GM18870 (cell line): ENCODE measurements at regions not wholly inside any gene's neighbourhood (a gene's known extent, or its start where the extent isn't known, plus 50 kb on each side); places are given as distances from the start of the nearest gene placed in this dataset.
"Not testable (repeated sequence)": the region's sequence is repeated elsewhere in the genome, so short reads cannot be mapped to it uniquely, and the experiment has no call there.

Source experiments
- ATAC-seq: cut with Tn5 transposase; IDR thresholded peaks from one replicate; pipeline ENCODE4 v1.9.1; 2021; ENCODE audit warnings: moderate library complexity; ENCODE audit not compliant: unreplicated experiment

- ATAC-seq = no peak
Measured at GRCh38 chr1:229139331-229140118, 131.4 kb upstream of the RAB4A start.

- ATAC-seq = no peak
Measured at GRCh38 chr1:229140119-229140396, 130.9 kb upstream of the RAB4A start.

GRCh38 chr1:229141271-229141670 lies 129.6 kb upstream of the RAB4A start:
- no peak for ATAC-seq

GRCh38 chr1:229141689-229142377 lies 129.1 kb upstream of the RAB4A start:
- no peak for ATAC-seq

GRCh38 chr1:229142471-229142870 lies 128.4 kb upstream of the RAB4A start:
- no peak for ATAC-seq

- ATAC-seq = no peak
Measured at GRCh38 chr1:229146647-229147046, 124.3 kb upstream of the RAB4A start.

GRCh38 chr1:229147072-229147471 lies 123.8 kb upstream of the RAB4A start:
- no peak for ATAC-seq

GRCh38 chr1:229148041-229148671 lies 122.8 kb upstream of the RAB4A start:
- ATAC-seq = no peak

- no peak for ATAC-seq
Measured at GRCh38 chr1:229148743-229149142, 122.2 kb upstream of the RAB4A start.

GRCh38 chr1:229149435-229149834 lies 121.5 kb upstream of the RAB4A start:
- ATAC-seq = no peak

GRCh38 chr1:229150518-229150917 lies 120.4 kb upstream of the RAB4A start:
- no peak for ATAC-seq

GRCh38 chr1:229151412-229151811 lies 119.5 kb upstream of the RAB4A start:
- ATAC-seq = not testable (repeated sequence)

- ATAC-seq = no peak
Measured at GRCh38 chr1:229152311-229152710, 118.6 kb upstream of the RAB4A start.

- no peak for ATAC-seq
Measured at GRCh38 chr1:229153955-229154548, 116.9 kb upstream of the RAB4A start.

GRCh38 chr1:229154811-229155210 lies 116.1 kb upstream of the RAB4A start:
- ATAC-seq = no peak

GRCh38 chr1:229155472-229155871 lies 115.4 kb upstream of the RAB4A start:
- no peak for ATAC-seq

- ATAC-seq = no peak
Measured at GRCh38 chr1:229156872-229157271, 114.0 kb upstream of the RAB4A start.

GRCh38 chr1:229157480-229157879 lies 113.4 kb upstream of the RAB4A start:
- ATAC-seq = no peak

GRCh38 chr1:229158341-229158921 lies 112.5 kb upstream of the RAB4A start:
- ATAC-seq = no peak

GRCh38 chr1:229158927-229159326 lies 112.0 kb upstream of the RAB4A start:
- ATAC-seq = no peak
